Loucy (cell line): ENCODE measurements at regions not wholly inside any gene's neighbourhood (a gene's known extent, or its start where the extent isn't known, plus 50 kb on each side); places are given as distances from the start of the nearest gene placed in this dataset.

ENCODE experiments used
- H2AFZ ChIP-seq: fragments of 200-600 bp; sonication (generic); 2 replicates; pipeline ENCODE4 v1.6.0; 2016; ENCODE audit warnings: antibody characterized with exemption, mild to moderate bottlenecking, low read length, moderate library complexity
- H3F3A ChIP-seq: fragments of 200-600 bp; 2 replicates; pipeline ENCODE4 v1.6.0; 2016; ENCODE audit warnings: antibody characterized with exemption, low read depth, mild to moderate bottlenecking
- H3K27me3 ChIP-seq: fragments of 200-600 bp; sonication (generic); 2 replicates; pipeline ENCODE4 v1.6.1; 2014; ENCODE audit warnings: low read length, mild to moderate bottlenecking; ENCODE audit not compliant: insufficient read depth, poor library complexity, severe bottlenecking
- H3K36me3 ChIP-seq: fragments of 200-600 bp; sonication (generic); 2 replicates; pipeline ENCODE4 v1.6.1; 2016; ENCODE audit warnings: low read length; ENCODE audit not compliant: insufficient read depth
- H3K4me1 ChIP-seq: fragments of 200-600 bp; sonication (generic); 2 replicates; pipeline ENCODE4 v1.5.1; 2014; ENCODE audit warnings: low read length, mild to moderate bottlenecking; ENCODE audit not compliant: insufficient read depth, poor library complexity, severe bottlenecking
- H3K4me2 ChIP-seq: fragments of 200-600 bp; sonication (generic); 2 replicates; pipeline ENCODE4 v1.6.0; 2014; ENCODE audit warnings: antibody characterized with exemption, low read length, low read depth, mild to moderate bottlenecking; ENCODE audit not compliant: poor library complexity, severe bottlenecking
- H3K4me3 ChIP-seq: fragments of 200-600 bp; sonication (generic); 2 replicates; pipeline ENCODE4 v1.5.1; 2014; ENCODE audit warnings: low read length, mild to moderate bottlenecking, mixed read lengths; ENCODE audit not compliant: poor library complexity, severe bottlenecking
- H3K79me2 ChIP-seq: fragments of 200-600 bp; sonication (generic); 2 replicates; pipeline ENCODE4 v1.6.1; 2014; ENCODE audit warnings: low read length; ENCODE audit not compliant: insufficient read depth
- H3K9ac ChIP-seq: fragments of 200-600 bp; sonication (generic); 2 replicates; pipeline ENCODE4 v1.6.0; 2014; ENCODE audit warnings: mild to moderate bottlenecking, low read depth, low read length, moderate library complexity; ENCODE audit not compliant: poor library complexity, severe bottlenecking
- H3K9me2 ChIP-seq: fragments of 200-600 bp; sonication (generic); replicated peaks from 2 replicates; pipeline ENCODE4 v1.6.1; 2016; ENCODE audit warnings: low read depth, low read length, mixed read lengths
- H3K9me3 ChIP-seq: fragments of 200-600 bp; sonication (generic); 2 replicates; pipeline ENCODE4 v1.6.1; 2014; ENCODE audit warnings: mild to moderate bottlenecking, antibody characterized with exemption, low read length, low read depth; ENCODE audit not compliant: insufficient read depth
- H4K20me1 ChIP-seq: fragments of 200-600 bp; sonication (generic); 2 replicates; pipeline ENCODE4 v1.6.0; 2014; ENCODE audit warnings: antibody characterized with exemption, low read length, mild to moderate bottlenecking; ENCODE audit not compliant: insufficient read depth, poor library complexity, severe bottlenecking
- CTCF ChIP-seq: fragments of 200-600 bp; sonication (generic); conservative IDR thresholded peaks from 2 replicates; pipeline ENCODE4 v1.5.1; 2014; ENCODE audit warnings: mild to moderate bottlenecking, antibody characterized with exemption, low read length
- EZH2phosphoT487 ChIP-seq: fragments of 200-600 bp; IDR thresholded peaks from 2 replicates; pipeline ENCODE4 v1.6.1; 2018; ENCODE audit warnings: antibody characterized with exemption, mild to moderate bottlenecking, moderate library complexity, borderline replicate concordance

DNA sequence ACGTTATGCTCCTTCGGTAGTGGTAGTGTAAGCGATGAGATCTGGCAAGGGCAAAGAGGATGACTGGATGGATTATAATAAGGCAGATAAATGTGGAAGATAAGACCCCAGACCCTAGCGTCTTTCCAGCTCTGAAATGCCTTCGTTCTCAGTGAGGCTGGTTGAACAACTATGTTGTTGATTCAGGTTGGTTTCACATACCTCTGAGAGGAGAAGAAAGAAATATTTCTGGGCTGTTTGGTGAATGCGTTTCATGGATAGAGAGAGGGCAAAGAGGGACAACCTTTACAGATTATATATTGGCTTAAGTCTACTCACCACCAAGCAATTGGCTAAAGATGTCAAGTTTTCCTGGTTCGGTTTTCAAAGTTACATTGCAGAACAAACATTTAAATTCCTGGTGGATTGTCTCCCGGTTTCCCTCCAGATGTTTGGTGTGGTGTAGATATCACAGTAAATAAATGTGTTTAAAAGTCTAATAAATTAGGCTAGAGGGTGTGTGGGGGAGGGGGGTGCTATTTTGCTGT is 190.1 kb upstream of the GLI2 start:
- no peaks in the 10 kb centered on the region for H3K9me3 ChIP-seq
- H3K36me3 ChIP-seq: no peaks in the 10 kb centered on the region
- TF ChIP-seq CTCF (no peak), EZH2phosphoT487 (no peak)
- no peaks in the 10 kb centered on the region for H3F3A ChIP-seq
- no peak overlapping the region for H3K4me2 ChIP-seq
- H3K79me2 ChIP-seq: no peaks in the 10 kb centered on the region
- no peak overlapping the region for H3K4me3 ChIP-seq
- no peaks in the 10 kb centered on the region for H4K20me1 ChIP-seq
- no peaks in the 10 kb centered on the region for H3K9me2 ChIP-seq
- H3K4me1 ChIP-seq: no peaks in the 10 kb centered on the region
- no peak overlapping the region for H2AFZ ChIP-seq
- H3K27me3 ChIP-seq: no peaks in the 10 kb centered on the region
- no peak overlapping the region for H3K9ac ChIP-seq

GRCh38 chr2:120546048-120546864 is 189.4 kb upstream of the GLI2 start:
- Histone ChIP-seq H3K79me2 (no peaks in the 10 kb centered on the region), H3K4me2 (no peak overlapping the region), H3K9me3 (no peaks in the 10 kb centered on the region), H2AFZ (no peak overlapping the region), H4K20me1 (no peaks in the 10 kb centered on the region), H3K4me1 (no peaks in the 10 kb centered on the region), H3K9me2 (no peaks in the 10 kb centered on the region), H3F3A (no peaks in the 10 kb centered on the region), H3K9ac (no peak overlapping the region), H3K36me3 (no peaks in the 10 kb centered on the region), H3K4me3 (no peak overlapping the region), H3K27me3 (no peaks in the 10 kb centered on the region)
- TF ChIP-seq EZH2phosphoT487: no peak
- no peak for TF ChIP-seq CTCF

DNA sequence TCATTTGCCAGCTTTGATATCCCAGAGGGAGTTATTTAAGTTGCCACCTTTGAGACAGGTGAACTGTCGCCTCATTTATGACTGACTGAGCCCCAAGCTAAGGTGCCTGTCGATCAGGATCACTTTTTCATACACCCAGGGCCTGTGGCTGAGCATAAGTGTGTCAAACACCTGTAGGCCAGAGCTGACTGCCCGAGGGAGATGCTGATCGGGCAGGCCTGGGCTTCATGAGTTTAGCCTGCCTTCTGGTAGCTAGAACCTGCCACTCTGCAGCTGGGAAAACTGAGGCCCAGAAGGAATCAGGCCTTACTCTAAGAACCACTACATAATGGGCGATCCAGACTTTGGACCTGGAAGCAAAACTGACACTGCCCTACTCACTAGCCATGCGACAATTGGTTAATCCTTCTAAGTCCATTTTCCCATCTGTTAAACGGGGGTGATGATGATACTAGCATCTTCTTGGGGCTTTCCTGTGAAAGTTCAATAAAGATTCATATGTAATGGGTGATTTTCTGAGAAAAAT is 188.7 kb upstream of the GLI2 start:
- TF ChIP-seq EZH2phosphoT487 (no peak), CTCF (no peak)
- H4K20me1 ChIP-seq: no peaks in the 10 kb centered on the region
- no peak overlapping the region for H2AFZ ChIP-seq
- H3K9me3 ChIP-seq: no peaks in the 10 kb centered on the region
- no peaks in the 10 kb centered on the region for H3K36me3 ChIP-seq
- H3K4me2 ChIP-seq: no peak overlapping the region
- H3K4me1 ChIP-seq: no peaks in the 10 kb centered on the region
- no peak overlapping the region for H3K9ac ChIP-seq
- no peaks in the 10 kb centered on the region for H3K27me3 ChIP-seq
- H3K79me2 ChIP-seq: no peaks in the 10 kb centered on the region
- no peaks in the 10 kb centered on the region for H3K9me2 ChIP-seq
- H3F3A ChIP-seq: no peaks in the 10 kb centered on the region
- no peak overlapping the region for H3K4me3 ChIP-seq
